GM18909 (cell line): ENCODE measurements at regions not wholly inside any gene's neighbourhood (a gene's known extent, or its start where the extent isn't known, plus 50 kb on each side); places are given as distances from the start of the nearest gene placed in this dataset.
A peak's percentile ranks its signal among the peaks of the same experiment; 100 is the strongest.

Source experiments
- ATAC-seq: cut with Tn5 transposase; IDR thresholded peaks from one replicate; pipeline ENCODE4 v1.9.1; 2021; ENCODE audit warnings: mild to moderate bottlenecking; ENCODE audit not compliant: unreplicated experiment, poor library complexity

DNA sequence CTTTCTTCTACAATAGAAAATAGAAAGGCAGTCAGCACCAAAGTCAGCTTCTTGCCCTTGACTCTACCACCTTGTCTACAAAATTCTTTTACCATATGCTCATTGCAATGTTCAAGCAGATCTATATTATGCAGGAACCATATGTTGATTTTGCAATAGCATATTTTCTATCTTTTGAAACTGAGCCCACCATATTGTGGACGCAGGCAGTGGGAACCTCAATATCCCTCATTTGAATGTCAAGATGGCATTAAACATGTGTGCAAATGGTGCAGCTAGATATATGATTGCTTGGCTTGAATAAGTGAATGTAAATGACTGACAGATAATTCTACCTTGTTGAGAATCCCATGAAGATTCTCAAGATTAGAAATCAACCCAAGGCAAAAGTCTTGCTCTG lies 412.7 kb upstream of the FSHR start:
- ATAC-seq: no peak

DNA sequence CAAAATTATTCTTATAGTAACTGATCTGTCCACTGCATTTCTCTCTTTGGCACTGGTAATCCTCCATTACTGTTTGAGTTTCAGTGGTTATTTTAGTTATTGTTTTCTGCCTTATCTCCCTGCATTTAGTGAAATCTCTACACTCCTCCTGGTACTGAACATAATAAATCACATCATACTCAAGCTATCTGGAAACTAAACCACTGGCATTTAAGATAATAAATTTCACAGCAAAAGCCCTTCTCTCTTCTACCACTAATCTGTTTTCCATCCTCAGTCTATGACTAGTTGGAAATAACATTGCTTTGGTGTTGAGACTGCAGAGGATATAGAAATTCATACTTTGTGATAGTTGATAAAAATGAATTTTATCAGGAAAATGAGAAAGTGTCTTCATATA lies 399.3 kb upstream of the FSHR start:
- no peak for ATAC-seq

DNA sequence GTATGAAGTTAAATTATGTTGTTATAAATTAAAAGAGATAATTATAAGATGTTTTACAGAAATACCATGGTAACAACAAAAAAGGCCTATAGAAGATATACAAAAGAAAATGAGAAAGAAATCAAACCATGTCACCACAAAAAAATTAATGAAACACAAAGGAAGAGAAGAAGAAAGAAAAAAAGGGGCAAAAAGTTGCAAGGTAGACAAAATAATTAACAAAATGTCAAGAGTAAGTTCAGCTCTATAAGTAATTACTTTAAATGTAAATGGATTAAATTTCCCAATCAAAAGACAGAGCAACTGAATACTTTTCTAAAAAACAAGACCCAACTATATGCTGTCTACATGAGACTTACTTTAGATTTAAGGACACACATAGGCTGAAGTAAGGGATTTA lies 378.4 kb upstream of the FSHR start:
- ATAC-seq: no peak

DNA sequence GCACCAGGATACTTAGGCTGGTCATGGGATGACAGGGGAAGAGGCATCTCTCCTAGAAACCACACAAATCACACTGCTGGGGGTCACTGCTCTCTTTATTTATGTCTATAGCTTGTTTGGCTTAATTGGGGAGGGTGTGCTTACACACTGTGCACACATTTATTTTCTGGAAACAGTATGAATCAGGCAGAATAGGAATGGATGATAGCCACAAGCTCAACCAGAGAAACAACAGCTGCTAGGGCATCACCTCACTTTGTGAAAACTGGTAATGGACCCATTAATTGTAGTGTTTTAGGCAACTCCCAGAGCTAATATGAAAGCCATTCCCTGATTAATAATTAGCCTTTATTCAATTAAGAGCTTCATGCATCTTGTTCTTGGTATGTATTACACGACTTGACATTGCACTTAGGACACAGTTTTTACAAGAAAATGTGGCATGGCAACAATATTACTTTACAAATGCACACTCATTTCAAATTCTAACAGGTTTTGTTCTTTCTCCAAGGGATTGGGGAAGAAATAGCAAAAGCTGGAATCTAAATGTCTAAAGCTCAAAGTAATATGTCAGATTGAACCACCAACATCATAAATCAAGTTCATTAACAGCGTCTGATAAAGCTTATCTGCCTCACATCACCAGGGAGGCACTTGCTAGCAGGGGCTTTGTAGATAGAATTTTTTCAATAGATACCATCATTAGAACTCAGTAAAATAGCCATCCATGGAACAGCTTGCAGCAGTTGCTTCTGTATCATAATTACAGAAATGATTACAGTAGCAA lies 361.9 kb upstream of the FSHR start:
- ATAC-seq: no peak

DNA sequence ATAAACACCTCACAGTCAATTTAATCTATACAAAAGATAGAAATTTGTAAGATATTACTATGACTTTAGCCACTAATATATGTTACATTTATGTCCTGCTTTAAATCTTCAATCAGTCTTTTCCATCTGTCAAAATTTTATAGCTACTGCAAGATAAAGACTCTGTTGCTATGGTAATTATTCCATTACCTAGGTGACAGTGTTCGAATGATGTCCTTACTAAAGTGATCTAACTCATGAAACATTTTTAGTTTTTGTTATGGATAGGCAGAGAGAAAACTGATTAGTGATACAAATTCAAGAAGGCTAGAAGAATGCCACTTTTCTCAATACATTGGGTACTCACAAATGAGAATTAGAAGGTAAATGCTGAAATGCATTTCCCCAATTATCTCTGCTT lies 359.9 kb upstream of the FSHR start:
- no peak for ATAC-seq

DNA sequence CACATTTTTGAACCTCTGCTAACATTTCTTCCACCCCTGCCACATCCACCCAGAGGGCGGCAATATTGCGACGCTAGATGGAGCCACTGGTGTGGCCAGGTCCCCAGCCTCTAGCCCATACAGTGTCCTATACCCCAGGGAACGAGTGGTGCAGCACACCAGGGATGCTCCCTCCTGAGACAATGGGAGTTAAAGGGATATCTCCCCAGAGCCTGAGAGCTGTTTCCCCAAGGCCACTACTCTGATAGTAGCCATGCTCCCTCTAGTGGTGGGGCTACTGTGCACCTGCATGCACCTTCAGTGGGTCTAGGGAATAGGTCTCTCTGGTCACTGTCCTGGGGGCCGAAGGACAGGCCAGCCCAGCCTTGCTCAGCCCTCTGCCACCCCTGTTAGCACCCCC lies 336.4 kb upstream of the FSHR start:
- peak; percentile 70 for ATAC-seq

DNA sequence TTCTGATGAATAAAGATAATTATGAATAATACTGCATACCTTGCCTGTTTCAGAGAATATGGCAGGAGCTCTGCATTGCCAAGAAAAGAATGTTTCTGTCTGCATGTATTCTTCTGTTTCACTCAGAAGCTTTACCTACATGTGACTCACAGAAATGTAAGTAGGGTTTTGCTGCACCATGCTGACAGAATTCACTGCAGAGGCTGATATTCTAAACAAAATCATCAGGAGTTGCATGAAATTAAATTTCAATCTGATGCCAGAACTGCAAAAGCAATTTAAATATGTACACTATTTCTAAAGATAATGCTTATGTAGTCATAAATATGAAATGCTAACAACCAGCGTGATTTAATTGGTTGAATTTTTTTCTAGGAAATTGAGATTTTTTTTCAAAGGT lies 332.8 kb upstream of the FSHR start:
- ATAC-seq: no peak

DNA sequence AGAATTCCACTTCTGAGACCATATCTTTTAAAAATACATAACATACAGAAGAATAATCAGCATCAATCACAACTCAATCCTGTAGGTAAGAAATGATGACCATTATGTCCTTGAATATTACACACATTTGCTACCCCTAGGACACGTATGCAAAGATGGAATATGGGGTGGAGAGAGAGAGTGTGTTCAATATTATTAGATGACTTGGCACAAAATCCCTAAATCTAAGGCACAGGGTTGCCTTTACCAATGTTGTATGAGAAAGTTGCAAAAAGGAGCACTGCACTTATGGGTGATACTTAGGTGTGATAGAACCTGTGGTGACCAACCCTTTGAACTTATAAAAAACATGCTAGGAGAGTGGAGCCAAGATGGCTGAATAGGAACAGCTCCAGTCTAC lies 326.2 kb upstream of the FSHR start:
- ATAC-seq: no peak

DNA sequence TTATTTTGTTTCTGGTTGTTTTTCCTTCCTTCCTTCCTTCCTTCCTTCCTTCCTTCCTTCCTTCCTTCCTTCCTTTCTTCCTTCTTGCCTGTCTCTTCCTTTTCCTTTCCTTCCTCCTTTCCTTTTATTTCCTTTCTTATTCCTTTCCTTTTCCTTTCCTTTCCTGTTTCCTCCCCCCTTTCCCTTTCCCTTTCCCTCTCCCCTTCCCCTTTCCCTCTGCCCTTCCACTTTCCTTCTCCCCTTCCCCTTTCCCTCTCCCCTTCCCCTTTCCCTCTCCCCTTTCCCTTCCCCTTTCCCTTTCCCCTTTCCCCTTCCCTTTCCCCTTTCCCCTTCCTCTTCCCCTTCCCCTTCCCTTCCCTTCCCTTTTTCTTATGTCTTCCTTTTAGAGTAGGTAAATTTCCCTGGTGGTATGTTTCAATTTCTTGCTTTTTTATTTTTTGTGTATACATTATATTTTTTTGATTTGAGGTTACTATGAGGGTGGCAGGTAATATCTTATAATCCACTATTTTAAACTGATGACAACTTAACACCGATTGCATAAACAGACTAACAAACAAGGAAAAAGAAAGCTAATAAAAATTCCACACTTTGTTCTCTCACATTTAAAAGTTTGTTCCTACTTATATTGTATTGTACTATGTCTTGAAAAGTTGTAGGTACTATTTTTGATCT lies 311.0 kb upstream of the FSHR start:
- no peak for ATAC-seq

DNA sequence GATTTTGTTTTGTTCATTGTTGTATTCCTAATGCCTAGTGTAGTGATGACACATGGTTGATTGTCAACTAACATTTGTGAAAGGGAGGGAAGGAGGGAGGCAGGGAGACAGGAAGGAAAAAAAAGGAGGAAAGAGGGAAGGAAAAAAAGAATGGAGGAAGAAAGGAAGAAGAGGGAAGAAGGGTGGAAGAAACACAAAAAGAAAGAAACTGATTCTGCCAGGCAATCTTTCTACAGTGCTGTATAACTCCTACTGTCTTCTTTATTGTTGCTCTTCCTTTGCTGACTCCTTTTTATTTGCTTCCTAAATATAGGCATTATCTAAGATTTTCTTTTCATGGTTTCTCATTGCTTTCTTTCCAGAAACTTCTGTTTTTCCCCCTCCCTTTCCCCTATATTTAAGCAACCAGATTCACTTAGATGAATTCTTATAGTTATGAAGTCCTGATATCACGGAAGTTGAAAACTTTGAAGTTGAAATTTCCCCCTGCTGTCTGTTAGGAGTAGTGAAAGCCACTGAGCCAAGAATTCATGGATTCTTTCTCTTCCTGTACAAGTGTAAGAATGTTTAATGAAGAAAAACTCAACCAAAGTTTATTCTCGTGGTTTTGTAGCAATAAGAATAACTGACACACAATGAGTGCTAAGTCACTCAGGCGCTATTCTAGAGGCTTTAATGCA lies 305.1 kb upstream of the FSHR start:
- ATAC-seq: no peak

DNA sequence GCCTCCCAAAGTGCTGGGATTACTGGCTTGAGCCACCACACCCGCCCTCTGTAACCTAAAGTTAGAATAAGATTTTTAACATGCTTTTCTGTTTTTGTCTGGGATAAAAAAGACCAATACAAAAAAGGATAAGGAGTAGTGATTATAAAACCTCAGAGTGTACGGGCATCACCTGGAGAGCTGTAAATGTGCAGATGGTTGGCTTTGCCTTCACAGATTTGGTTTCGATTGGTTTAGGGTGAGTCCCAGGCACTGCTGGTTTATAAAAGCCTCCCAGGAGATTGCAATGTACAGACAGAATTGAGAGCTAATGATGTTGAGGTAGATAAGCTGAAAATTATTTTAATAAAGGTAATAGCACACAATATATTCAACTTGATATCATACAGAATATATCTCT lies 289.7 kb upstream of the FSHR start:
- ATAC-seq: no peak

DNA sequence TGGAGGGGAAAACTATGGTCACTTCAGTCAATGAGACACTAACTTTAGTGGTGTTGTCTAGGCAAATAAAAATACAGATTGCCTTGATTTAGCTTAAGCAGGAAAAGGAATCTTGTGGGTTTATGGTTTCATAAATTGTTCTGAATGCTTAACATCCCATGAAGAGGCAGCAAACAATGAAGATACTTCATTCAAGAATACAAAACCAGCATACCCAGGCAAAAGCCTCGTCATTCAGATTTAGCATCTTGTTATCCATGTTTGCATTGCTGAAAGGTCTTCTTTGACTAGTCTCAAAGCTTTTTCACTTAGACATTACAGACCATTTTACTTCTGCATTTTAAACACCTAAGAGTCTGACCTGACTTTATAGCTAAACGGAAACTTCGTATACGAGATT lies 272.7 kb upstream of the FSHR start:
- no peak for ATAC-seq

DNA sequence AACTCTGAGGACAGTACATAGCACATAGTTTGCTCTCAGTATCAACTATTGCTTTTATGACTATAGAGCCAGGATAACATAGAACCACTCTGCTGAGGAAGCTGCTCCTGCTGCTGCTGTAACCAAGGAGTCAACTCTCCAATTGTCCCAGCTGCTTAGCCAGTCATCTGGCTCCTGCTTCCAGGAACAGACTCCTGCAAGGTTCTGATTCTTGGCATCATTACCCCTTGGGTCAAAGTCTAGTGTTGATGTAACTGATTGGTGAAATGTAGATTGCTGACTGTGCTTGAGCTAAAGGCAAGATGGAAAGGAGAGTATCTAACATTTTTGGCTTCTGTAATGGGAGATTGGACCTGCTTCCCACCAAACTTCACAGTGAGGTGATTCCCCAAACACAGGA lies 261.9 kb upstream of the FSHR start:
- ATAC-seq: no peak

DNA sequence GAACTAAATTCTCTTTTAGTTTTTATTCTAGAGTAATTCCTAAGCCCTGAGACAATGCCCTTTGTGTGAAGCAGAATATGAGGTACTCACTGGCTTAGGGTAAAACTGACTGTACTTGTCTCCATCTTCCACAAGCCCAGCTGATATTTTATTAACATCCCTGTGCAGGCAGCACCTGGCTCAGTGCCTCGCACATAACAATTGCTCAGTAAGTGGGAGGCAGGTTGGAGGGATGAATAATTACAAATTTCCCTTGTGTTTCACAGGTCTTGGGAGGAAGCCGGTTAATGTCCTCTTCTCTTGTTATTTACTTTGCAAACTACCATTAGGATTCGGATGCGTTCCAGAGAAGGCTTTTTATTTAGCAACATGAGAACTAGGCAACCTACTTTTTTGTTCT lies 249.8 kb upstream of the FSHR start:
- no peak for ATAC-seq

DNA sequence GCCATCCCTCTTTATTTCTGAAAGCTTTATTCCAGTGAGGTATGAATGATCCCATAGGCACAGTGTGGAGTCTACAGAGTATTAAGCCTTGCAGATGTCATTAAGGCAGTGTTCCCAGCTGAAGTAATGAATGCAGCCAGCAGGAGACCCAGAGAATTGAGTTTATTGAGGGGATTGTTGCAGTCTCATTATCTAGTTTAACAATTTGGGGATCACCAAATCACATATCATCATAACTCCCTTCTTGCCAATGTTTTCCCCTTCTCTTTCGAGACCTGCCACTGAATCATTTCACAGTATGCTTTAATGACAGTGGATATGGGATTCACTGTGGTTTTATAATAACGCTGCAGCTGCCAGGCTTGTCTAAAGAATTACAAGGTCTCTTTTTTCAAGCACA lies 249.3 kb upstream of the FSHR start:
- no peak for ATAC-seq

DNA sequence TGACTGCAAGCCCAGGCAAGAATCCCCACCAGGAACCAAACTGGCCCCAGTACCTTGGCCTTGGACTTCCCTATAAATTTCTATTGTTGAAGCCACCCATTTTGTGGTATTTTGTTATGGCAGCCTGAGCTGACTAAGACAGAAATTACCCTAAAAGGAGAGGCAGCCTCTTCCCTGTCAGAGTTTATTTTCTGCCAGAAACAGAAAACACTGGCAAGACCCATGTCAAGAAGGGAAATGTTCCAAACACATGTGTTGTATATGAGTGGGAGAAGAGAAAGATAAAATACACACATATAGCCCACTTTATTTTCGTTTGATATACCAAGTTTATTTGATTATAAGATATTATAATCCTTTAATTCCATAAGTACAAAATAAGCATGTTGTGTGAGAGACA lies 225.1 kb upstream of the FSHR start:
- no peak for ATAC-seq

DNA sequence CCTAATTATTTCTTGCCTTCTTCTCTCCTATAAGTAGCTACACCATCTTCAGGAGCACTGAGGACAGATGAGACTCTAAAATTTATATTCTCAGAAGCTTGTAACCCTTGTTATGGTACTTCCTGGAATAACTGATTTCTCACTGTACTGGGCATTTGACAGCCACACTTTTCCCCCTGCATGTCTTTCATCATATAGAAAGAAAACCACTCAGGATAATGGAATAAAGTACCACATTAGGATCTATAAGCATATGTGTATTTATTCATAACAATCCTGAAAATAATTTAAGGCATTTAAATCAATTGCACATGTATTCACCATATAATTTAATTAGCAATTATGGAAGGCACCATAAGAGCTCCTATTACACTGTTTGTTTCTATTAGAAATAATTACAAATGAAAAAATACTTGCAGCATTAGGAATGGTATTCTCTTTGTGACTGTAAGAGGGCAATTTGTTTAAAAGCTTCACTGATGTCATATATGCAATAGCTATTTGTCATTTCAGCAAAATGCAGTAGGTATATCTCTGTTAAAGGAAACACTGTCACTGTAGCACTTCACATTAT lies 216.9 kb upstream of the FSHR start:
- no peak for ATAC-seq

DNA sequence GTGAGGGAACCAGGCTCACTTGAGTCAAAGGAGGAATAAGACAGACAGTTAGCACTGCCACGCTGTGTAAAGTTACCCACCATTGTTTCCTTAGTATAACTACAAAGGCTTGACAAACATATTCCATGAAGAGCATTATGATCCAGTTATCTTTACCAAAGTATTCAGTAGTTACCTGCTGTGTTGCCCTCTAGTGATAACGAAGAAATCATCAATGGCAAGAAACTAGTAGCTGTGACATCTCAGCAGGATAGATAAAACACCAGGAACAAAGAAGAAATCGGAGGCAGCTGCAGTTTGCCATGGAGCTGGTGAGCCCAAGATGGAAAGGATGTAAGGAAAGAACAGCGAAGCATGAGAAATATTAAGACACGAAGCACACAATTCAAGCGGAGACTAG lies 215.3 kb upstream of the FSHR start:
- no peak for ATAC-seq

DNA sequence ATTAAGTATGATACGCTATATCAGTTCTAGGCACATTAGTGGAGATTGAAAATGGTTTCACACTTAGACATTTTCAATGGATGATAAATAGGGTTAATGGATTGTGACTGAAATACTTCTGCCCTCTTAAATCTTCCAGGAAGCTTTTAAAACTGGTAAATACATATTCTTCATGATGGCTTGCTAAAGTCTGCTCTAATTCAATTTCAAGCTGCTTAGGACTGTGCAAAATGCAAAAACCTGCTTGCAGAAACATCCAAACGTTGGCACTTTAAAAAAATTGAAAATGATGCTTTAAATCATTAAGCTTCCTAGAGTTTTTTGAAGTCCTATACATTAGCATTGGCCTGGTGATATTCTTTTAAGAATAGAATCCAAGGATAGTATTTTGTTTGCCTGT lies 214.8 kb upstream of the FSHR start:
- no peak for ATAC-seq

DNA sequence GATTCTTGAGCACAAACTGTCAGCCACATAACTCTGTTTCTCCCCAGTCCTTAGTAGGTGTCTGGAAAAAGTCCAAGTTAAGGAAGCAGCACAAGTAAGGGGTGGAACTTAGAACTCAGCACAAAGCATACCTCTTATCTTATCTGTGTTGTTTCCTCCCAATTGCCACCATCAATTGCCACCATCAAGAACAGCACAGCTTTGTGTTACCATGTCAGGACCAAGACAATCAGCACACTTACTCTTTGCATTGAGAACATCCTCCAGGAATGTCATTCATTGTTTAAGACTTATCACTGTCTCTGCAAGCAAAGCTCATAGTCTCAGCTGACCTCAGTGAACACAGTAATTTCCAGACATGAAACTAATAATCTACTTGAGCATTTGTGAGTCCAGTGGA lies 212.7 kb upstream of the FSHR start:
- no peak for ATAC-seq

DNA sequence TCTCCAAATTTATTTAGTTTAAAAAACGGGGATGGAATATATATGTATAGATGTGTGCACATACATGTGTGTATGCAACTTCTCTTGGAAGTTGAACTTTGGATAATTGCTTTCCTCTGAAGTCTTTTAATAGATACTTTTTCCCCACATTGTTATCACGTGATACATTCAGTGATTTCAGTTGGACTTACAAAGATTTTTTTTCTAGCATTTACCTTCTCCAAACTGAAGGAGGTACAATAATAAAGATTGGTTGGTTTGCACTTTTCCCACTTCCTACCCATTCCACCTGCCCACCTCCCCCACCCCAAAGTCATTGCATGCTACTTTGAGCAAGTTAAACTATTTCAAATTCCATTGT lies 206.1 kb upstream of the FSHR start:
- ATAC-seq: no peak
